Osteoblast (primary cell): ENCODE measurements at regions not wholly inside any gene's neighbourhood (a gene's known extent, or its start where the extent isn't known, plus 50 kb on each side); places are given as distances from the start of the nearest gene placed in this dataset.

ENCODE experiments used
- DNase-seq: peaks from one replicate; pipeline ENCODE4 v3.0.0; 2011; ENCODE audit warnings: low spot score, mixed read lengths; ENCODE audit not compliant: insufficient read length; ENCODE audit errors: missing footprints
- H2AFZ ChIP-seq: 2 replicates; pipeline ENCODE4 v1.6.0; 2011; ENCODE audit warnings: mild to moderate bottlenecking, low read length
- H3K27ac ChIP-seq: 2 replicates; pipeline ENCODE4 v1.5.1; 2011; ENCODE audit warnings: mild to moderate bottlenecking, low read depth, low read length, moderate library complexity
- H3K27me3 ChIP-seq: 2 replicates; pipeline ENCODE4 v1.6.0; 2012; ENCODE audit warnings: mild to moderate bottlenecking, control low read depth, inconsistent platforms, low read length, moderate library complexity; ENCODE audit not compliant: insufficient read depth
- H3K36me3 ChIP-seq: 2 replicates; pipeline ENCODE4 v1.5.1; 2011; ENCODE audit warnings: mild to moderate bottlenecking, low read length, control low read depth, moderate library complexity; ENCODE audit not compliant: insufficient read depth
- H3K4me1 ChIP-seq: 2 replicates; pipeline ENCODE4 v1.5.1; 2011; ENCODE audit warnings: mild to moderate bottlenecking, low read length, control low read depth, moderate library complexity; ENCODE audit not compliant: insufficient read depth
- H3K4me2 ChIP-seq: 2 replicates; pipeline ENCODE4 v1.6.0; 2011; ENCODE audit warnings: mild to moderate bottlenecking, low read length; ENCODE audit not compliant: insufficient read depth
- H3K4me3 ChIP-seq: fragments of 200-600 bp; sonication (generic); 3 replicates; pipeline ENCODE4 v1.5.1; 2012; ENCODE audit warnings: mild to moderate bottlenecking, low read length, inconsistent platforms; ENCODE audit not compliant: insufficient read depth
- H3K79me2 ChIP-seq: 2 replicates; pipeline ENCODE4 v1.6.0; 2012; ENCODE audit warnings: mild to moderate bottlenecking, low read length, control low read depth, inconsistent platforms; ENCODE audit not compliant: insufficient read depth
- H3K9me3 ChIP-seq: 2 replicates; pipeline ENCODE4 v1.5.1; 2011; ENCODE audit warnings: low read depth, low read length, control low read depth
- H4K20me1 ChIP-seq: 2 replicates; pipeline ENCODE4 v1.6.0; 2012; ENCODE audit warnings: mild to moderate bottlenecking, low read length, control low read depth; ENCODE audit not compliant: insufficient read depth
- TF ChIP-seq, protein P1 (sequence below): IDR thresholded peaks from 2 replicates; pipeline ENCODE4 v1.5.1; 2011; ENCODE audit warnings: mild to moderate bottlenecking, low read depth, low read length, moderate library complexity; ENCODE audit errors: extremely low read depth

DNA sequence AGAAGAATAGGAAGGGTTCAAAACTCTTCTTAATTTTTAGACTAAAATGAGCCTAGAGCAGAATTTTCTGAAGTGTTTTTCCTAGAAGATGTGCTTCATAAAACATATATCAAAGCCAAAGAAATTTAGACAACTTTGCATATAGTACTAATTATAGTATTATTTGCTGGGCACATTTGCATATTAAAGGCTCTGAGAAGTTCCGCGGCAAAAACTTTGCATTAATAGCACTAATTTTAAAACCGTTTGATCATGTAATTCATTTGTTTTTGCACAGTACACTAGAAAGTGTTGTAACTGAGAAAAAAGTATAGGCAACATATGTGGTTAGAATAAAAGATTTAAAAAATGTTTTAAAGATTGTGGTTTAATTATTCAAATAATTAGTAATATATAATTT is 412.0 kb upstream of the NR2F2 start:
- H4K20me1 ChIP-seq, result no peaks in the 10 kb centered on the region
- no peaks in the 10 kb centered on the region for H3K27me3 ChIP-seq
- no peaks in the 10 kb centered on the region for H3K9me3 ChIP-seq
- H2AFZ ChIP-seq, result no peak overlapping the region
- H3K27ac ChIP-seq, result no peak overlapping the region
- H3K4me1 ChIP-seq, result no peaks in the 10 kb centered on the region
- no peak overlapping the region for H3K4me3 ChIP-seq
- TF ChIP-seq, protein P1, sequence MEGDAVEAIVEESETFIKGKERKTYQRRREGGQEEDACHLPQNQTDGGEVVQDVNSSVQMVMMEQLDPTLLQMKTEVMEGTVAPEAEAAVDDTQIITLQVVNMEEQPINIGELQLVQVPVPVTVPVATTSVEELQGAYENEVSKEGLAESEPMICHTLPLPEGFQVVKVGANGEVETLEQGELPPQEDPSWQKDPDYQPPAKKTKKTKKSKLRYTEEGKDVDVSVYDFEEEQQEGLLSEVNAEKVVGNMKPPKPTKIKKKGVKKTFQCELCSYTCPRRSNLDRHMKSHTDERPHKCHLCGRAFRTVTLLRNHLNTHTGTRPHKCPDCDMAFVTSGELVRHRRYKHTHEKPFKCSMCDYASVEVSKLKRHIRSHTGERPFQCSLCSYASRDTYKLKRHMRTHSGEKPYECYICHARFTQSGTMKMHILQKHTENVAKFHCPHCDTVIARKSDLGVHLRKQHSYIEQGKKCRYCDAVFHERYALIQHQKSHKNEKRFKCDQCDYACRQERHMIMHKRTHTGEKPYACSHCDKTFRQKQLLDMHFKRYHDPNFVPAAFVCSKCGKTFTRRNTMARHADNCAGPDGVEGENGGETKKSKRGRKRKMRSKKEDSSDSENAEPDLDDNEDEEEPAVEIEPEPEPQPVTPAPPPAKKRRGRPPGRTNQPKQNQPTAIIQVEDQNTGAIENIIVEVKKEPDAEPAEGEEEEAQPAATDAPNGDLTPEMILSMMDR, result no peak
- H3K36me3 ChIP-seq, result no peaks in the 10 kb centered on the region
- no peak for DNase-seq
- no peak overlapping the region for H3K4me2 ChIP-seq
- H3K79me2 ChIP-seq, result no peaks in the 10 kb centered on the region

DNA sequence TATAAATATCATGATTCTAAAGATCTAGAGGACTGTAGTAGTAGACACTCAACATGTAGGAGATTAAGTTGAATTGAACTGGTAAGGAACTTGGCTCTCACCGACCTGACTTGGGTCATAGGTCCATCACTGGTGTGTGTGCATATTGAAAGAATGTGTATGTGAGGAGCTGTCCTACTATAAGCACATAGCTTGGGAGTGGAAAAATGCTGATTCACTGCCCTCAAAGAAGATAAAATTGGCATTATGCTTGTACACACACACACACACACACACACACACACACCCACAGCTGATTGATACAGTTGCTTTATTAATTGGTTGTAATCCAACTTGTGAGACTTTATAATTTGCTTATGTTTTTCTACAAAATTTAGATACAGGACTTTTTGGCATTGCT is 411.0 kb upstream of the NR2F2 start:
- Histone ChIP-seq H3K27ac (no peak overlapping the region), H3K4me3 (no peak overlapping the region), H3K4me1 (no peaks in the 10 kb centered on the region), H3K79me2 (no peaks in the 10 kb centered on the region), H3K4me2 (no peak overlapping the region), H3K27me3 (no peaks in the 10 kb centered on the region), H4K20me1 (no peaks in the 10 kb centered on the region), H3K9me3 (no peaks in the 10 kb centered on the region), H2AFZ (no peak overlapping the region), H3K36me3 (no peaks in the 10 kb centered on the region)
- no peak for DNase-seq
- TF ChIP-seq, protein P1, result no peak

DNA sequence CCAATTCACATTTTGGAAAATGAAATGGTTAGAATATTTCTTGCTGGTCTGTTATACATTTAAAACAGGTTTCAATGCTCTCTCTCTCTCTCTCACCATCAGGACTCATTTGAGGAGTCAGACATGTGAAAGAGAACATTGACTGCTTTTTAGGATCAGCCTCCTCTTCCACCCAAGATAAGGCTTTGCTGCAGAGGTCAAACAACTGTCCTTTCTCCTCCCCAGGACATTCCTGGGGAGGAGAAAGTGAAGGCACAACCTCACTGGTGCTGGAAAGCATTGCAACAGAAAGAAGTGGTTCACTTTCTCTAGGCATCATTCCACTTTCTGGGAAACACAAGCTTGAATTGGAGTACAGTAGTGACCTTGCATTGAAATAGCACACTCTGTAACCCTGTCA is 409.1 kb upstream of the NR2F2 start:
- Histone ChIP-seq H3K9me3 (no peaks in the 10 kb centered on the region), H3K4me3 (no peak overlapping the region), H2AFZ (no peak overlapping the region), H3K27ac (no peak overlapping the region), H3K4me2 (no peak overlapping the region), H4K20me1 (no peaks in the 10 kb centered on the region), H3K36me3 (no peaks in the 10 kb centered on the region), H3K27me3 (no peaks in the 10 kb centered on the region), H3K79me2 (no peaks in the 10 kb centered on the region), H3K4me1 (no peaks in the 10 kb centered on the region)
- no peak for DNase-seq
- TF ChIP-seq, protein P1, result no peak

DNA sequence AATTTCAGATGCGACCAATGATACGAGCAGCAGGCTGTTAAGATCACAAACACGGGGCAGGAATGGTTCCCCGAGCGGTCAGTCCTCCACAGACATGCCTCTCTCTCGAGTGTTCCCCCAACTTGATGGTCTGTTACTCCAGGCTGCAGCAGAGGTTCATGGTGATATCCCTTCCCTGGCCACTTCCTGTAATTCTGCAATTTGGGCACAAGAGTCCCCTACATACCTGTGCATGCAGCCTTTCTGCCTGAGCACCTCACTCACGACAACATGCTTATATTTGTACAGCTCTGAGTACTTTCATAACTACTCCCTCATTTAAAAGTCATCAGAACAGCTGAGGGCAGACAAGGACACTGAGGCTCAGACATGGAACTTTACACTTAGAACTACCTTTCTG is 408.1 kb upstream of the NR2F2 start:
- Histone ChIP-seq H2AFZ (no peak overlapping the region), H4K20me1 (no peaks in the 10 kb centered on the region), H3K27me3 (no peaks in the 10 kb centered on the region), H3K36me3 (no peaks in the 10 kb centered on the region), H3K9me3 (no peaks in the 10 kb centered on the region), H3K4me2 (no peak overlapping the region), H3K79me2 (no peaks in the 10 kb centered on the region), H3K4me3 (no peak overlapping the region), H3K27ac (no peak overlapping the region), H3K4me1 (no peaks in the 10 kb centered on the region)
- TF ChIP-seq, protein P1, result no peak
- no peak for DNase-seq
